CD14-positive monocyte (primary cell): ENCODE measurements at regions not wholly inside any gene's neighbourhood (a gene's known extent, or its start where the extent isn't known, plus 50 kb on each side); places are given as distances from the start of the nearest gene placed in this dataset.

Experiments used
- DNase-seq, 3 donors: peaks; one replicate each; pipeline ENCODE4 v3.0.0-alpha.2; 2011 to 2022
- H2AFZ ChIP-seq: 2 replicates; pipeline ENCODE4 v1.6.0; 2012; ENCODE audit warnings: mild to moderate bottlenecking, low read depth, low read length, inconsistent platforms; ENCODE audit not compliant: insufficient read depth, poor library complexity, severe bottlenecking
- H3K27ac ChIP-seq, 2 donors: 1 replicate in 1 of 2; 2 replicates in 1 of 2; pipeline ENCODE4 v1.5.1; 2012 to 2013; ENCODE audit warnings: low read length in 2 of 2, control low read depth in 1 of 2, inconsistent platforms in 1 of 2, low read depth in 1 of 2, mild to moderate bottlenecking in 1 of 2
- H3K27me3 ChIP-seq, 2 donors: one replicate each; pipeline versions ENCODE4 v1.6.0 to v1.6.1; 2011 to 2013; ENCODE audit warnings: low read length in 2 of 2; ENCODE audit not compliant: control insufficient read depth in 2 of 2, insufficient read depth in 2 of 2
- H3K36me3 ChIP-seq, 2 donors: replicated peaks in 1 of 2; 1 replicate in 1 of 2; 2 replicates in 1 of 2; pipeline versions ENCODE4 v1.5.1 to v1.6.1; 2012 to 2013; ENCODE audit warnings: low read length in 2 of 2, control low read depth in 1 of 2, inconsistent platforms in 1 of 2, mild to moderate bottlenecking in 1 of 2; ENCODE audit not compliant: insufficient read depth in 2 of 2, control insufficient read depth in 1 of 2
- H3K4me1 ChIP-seq, 2 donors: 1 replicate in 1 of 2; 2 replicates in 1 of 2; pipeline versions ENCODE4 v1.5.1 to v1.6.1; 2012 to 2013; ENCODE audit warnings: low read length in 2 of 2, control low read depth in 1 of 2, inconsistent platforms in 1 of 2, mild to moderate bottlenecking in 1 of 2, moderate library complexity in 1 of 2; ENCODE audit not compliant: insufficient read depth in 2 of 2, control insufficient read depth in 1 of 2
- H3K4me2 ChIP-seq: replicated peaks from 2 replicates; pipeline ENCODE3; 2012; ENCODE audit warnings: low read length, moderate library complexity, mild to moderate bottlenecking; ENCODE audit not compliant: poor library complexity, severe bottlenecking; ENCODE audit errors: extremely low read depth
- H3K4me3 ChIP-seq, 3 experiments: fragments of 200-600 bp in 1 of 3; sonication (generic) in 1 of 3; replicated peaks in 1 of 3; 1 replicate in 2 of 3; 2 replicates in 1 of 3; pipeline ENCODE4 v1.5.1; 2011 to 2013; ENCODE audit warnings: low read length in 3 of 3, mild to moderate bottlenecking in 3 of 3, control low read depth in 2 of 3, low read depth in 2 of 3, inconsistent platforms in 1 of 3, moderate library complexity in 1 of 3
- H3K79me2 ChIP-seq: 2 replicates; pipeline ENCODE4 v1.6.0; 2012; ENCODE audit warnings: mild to moderate bottlenecking, control low read depth, inconsistent platforms, low read length, moderate library complexity; ENCODE audit not compliant: insufficient read depth
- H3K9ac ChIP-seq: 2 replicates; pipeline ENCODE4 v1.6.0; 2017; ENCODE audit warnings: low read length, mild to moderate bottlenecking; ENCODE audit not compliant: insufficient read depth, poor library complexity, severe bottlenecking
- H3K9me3 ChIP-seq, 2 donors: replicated peaks in 1 of 2; 1 replicate in 1 of 2; 2 replicates in 1 of 2; pipeline versions ENCODE4 v1.5.1 to v1.6.1; 2012 to 2013; ENCODE audit warnings: low read length in 2 of 2, control low read depth in 1 of 2; ENCODE audit not compliant: control insufficient read depth in 1 of 2, insufficient read depth in 1 of 2
- H4K20me1 ChIP-seq: 2 replicates; pipeline ENCODE4 v1.6.0; 2012; ENCODE audit warnings: mild to moderate bottlenecking, low read length, control low read depth, moderate library complexity; ENCODE audit not compliant: insufficient read depth
- H3K27ac Mint-ChIP-seq, 7 donors: one replicate each; pipeline ENCODE4 v1.8.0; 2020; ENCODE audit warnings: mild to moderate bottlenecking in 7 of 7, mixed read lengths in 7 of 7, moderate library complexity in 6 of 7, inconsistent platforms in 2 of 7
- H3K27me3 Mint-ChIP-seq, 3 donors: one replicate each; pipeline ENCODE4 v1.8.0; 2021 to 2022; ENCODE audit warnings: low read depth in 3 of 3, mild to moderate bottlenecking in 3 of 3, mixed read lengths in 3 of 3, moderate library complexity in 3 of 3, inconsistent platforms in 1 of 3
- H3K36me3 Mint-ChIP-seq, 2 donors: one replicate each; pipeline ENCODE4 v1.8.0; 2020; ENCODE audit warnings: mixed read lengths in 2 of 2, inconsistent platforms in 1 of 2, mild to moderate bottlenecking in 1 of 2
- H3K4me1 Mint-ChIP-seq: one replicate; pipeline ENCODE4 v1.8.0; 2020; ENCODE audit warnings: mild to moderate bottlenecking, mixed read lengths
- H3K4me3 Mint-ChIP-seq, 2 donors: one replicate each; pipeline ENCODE4 v1.8.0; 2020; ENCODE audit warnings: mild to moderate bottlenecking in 2 of 2, mixed read lengths in 2 of 2, moderate library complexity in 1 of 2
- H3K9me3 Mint-ChIP-seq, 7 donors: one replicate each; pipeline ENCODE4 v1.8.0; 2020 to 2022; ENCODE audit warnings: mixed read lengths in 7 of 7, mild to moderate bottlenecking in 6 of 7, moderate library complexity in 6 of 7, inconsistent platforms in 2 of 7
- WGBS: methylation state at CpG from one replicate; pipeline ENCODE4 v1.1.5; 2013; ENCODE audit warnings: missing lambda C conversion rate; ENCODE audit not compliant: insufficient coverage; 5-methylcytosine and 5-hydroxymethylcytosine counted together
- intact Hi-C, 2 donors: fragments of 100-400 bp; cut with micrococcal nuclease; formaldehyde crosslinking; loops; one replicate each; pipeline versions ENCODE4 v1.15.0 to v1.15.1; 2023
- TF ChIP-seq, protein P1 (sequence below): fragments of 200-600 bp; IDR thresholded peaks from one replicate; pipeline ENCODE4 v1.8.0; 2022; ENCODE audit warnings: antibody characterized with exemption, mild to moderate bottlenecking

DNA sequence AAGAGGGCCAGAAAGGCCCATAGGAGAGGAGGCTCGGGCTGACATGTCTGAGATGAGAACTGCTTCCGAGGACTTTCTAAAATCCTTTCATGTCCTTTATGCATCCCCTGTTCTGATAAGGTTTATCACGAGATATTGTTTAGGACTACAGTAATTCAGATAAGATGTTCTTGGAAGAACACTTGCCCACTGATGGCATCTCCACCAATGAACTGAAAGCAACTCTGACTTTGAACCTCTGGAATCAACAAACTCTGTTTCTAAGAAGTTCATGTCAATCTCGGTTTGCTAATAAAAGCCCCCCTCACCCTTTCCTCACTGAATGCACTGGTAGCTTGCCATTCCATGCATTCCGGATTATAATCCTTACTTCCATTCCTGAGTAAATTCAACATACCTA lies 90.9 kb downstream of the FGF9 start:
- H3K4me1 Mint-ChIP-seq, result no peaks in the 10 kb centered on the region
- H3K4me1 ChIP-seq, result no peaks in the 10 kb centered on the region
- no peaks in the 10 kb centered on the region for H4K20me1 ChIP-seq
- H3K36me3 Mint-ChIP-seq, result no peaks in the 10 kb centered on the region
- peaks cover 3 to 4% (median 3%) of the 10 kb centered on the region in 3 donors for H3K27me3 Mint-ChIP-seq
- H3K36me3 ChIP-seq, result no peaks in the 10 kb centered on the region
- H3K4me3 ChIP-seq, result no peak overlapping the region
- H3K9ac ChIP-seq, result no peak overlapping the region
- H3K27ac Mint-ChIP-seq, result no peak overlapping the region
- intact Hi-C loops, result no loop called here
- H3K27me3 ChIP-seq, result no peaks in the 10 kb centered on the region
- no peak overlapping the region for H2AFZ ChIP-seq
- DNase-seq, result no peak
- WGBS, result 75% methylated on average over 2 of the region's 5 CpGs
- H3K27ac ChIP-seq, result no peak overlapping the region
- no peak overlapping the region for H3K4me2 ChIP-seq
- TF ChIP-seq, protein P1, sequence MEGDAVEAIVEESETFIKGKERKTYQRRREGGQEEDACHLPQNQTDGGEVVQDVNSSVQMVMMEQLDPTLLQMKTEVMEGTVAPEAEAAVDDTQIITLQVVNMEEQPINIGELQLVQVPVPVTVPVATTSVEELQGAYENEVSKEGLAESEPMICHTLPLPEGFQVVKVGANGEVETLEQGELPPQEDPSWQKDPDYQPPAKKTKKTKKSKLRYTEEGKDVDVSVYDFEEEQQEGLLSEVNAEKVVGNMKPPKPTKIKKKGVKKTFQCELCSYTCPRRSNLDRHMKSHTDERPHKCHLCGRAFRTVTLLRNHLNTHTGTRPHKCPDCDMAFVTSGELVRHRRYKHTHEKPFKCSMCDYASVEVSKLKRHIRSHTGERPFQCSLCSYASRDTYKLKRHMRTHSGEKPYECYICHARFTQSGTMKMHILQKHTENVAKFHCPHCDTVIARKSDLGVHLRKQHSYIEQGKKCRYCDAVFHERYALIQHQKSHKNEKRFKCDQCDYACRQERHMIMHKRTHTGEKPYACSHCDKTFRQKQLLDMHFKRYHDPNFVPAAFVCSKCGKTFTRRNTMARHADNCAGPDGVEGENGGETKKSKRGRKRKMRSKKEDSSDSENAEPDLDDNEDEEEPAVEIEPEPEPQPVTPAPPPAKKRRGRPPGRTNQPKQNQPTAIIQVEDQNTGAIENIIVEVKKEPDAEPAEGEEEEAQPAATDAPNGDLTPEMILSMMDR, result no peak
- H3K4me3 Mint-ChIP-seq, result no peak overlapping the region
- H3K9me3 Mint-ChIP-seq, result peaks cover 0 to 6% (median 0%) of the 10 kb centered on the region in 7 donors
- no peaks in the 10 kb centered on the region for H3K79me2 ChIP-seq
- no peaks in the 10 kb centered on the region for H3K9me3 ChIP-seq

DNA sequence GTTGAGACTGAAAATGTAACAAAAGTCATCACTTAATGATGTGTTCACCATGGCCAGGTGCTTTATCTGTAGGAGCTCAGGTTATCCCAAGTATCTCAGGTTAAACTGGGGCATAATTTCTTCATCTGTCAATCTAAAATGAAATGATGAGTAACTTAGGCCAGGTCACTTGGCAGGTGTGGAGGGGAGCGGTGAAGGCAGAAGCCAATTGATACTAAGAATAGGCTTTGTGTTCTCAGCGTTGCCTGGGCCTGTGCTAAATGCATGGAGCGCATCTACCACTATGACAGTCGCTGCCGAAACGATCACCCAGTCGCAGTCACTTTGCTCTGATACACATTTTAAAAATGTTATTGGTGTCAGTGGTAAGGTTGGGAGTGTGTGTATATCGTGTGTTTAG lies 91.6 kb downstream of the FGF9 start:
- H3K27ac ChIP-seq, result no peak overlapping the region
- H3K9ac ChIP-seq, result no peak overlapping the region
- no peaks in the 10 kb centered on the region for H3K9me3 ChIP-seq
- H4K20me1 ChIP-seq, result no peaks in the 10 kb centered on the region
- H3K9me3 Mint-ChIP-seq, result peaks cover 0 to 6% (median 0%) of the 10 kb centered on the region in 7 donors
- H3K36me3 ChIP-seq, result no peaks in the 10 kb centered on the region
- no peaks in the 10 kb centered on the region for H3K79me2 ChIP-seq
- H3K4me2 ChIP-seq, result no peak overlapping the region
- DNase-seq, result no peak
- no peak overlapping the region for H3K4me3 ChIP-seq
- H3K27me3 ChIP-seq, result no peaks in the 10 kb centered on the region
- H2AFZ ChIP-seq, result no peak overlapping the region
- H3K27me3 Mint-ChIP-seq, result peaks cover 3 to 4% (median 3%) of the 10 kb centered on the region in 3 donors
- H3K36me3 Mint-ChIP-seq, result no peaks in the 10 kb centered on the region
- H3K4me1 Mint-ChIP-seq, result no peaks in the 10 kb centered on the region
- no peak overlapping the region for H3K27ac Mint-ChIP-seq
- H3K4me3 Mint-ChIP-seq, result no peak overlapping the region
- TF ChIP-seq, protein P1, result no peak
- WGBS, result 95% methylated on average over 5 of the region's 8 CpGs
- intact Hi-C loops, result no loop called here
- no peaks in the 10 kb centered on the region for H3K4me1 ChIP-seq
